A549 (cell line): ENCODE measurements at regions not wholly inside any gene's neighbourhood (a gene's known extent, or its start where the extent isn't known, plus 50 kb on each side); places are given as distances from the start of the nearest gene placed in this dataset.

Experiments used
- ATAC-seq, 2 experiments: fragments of 200-7000 bp in 1 of 2; fragments of >200 bp in 1 of 2; cut with Nextera tagmentation in 1 of 2; cut with Tn5 transposase in 1 of 2; 3 replicates each; pipeline versions ENCODE4 v1.8.0 to v1.9.1; 2018 to 2020; ENCODE audit warnings: mild to moderate bottlenecking in 1 of 2, moderate library complexity in 1 of 2
- CTCF ChIA-PET: fragments of 300-600 bp; sonication (Branson Sonifier 250); formaldehyde crosslinking; extraction: SDS; loops from one replicate; lab custom pipeline; 2021; ENCODE audit warnings: antibody characterized with exemption, inconsistent platforms; lab: Yijun Ruan, JAX
- POLR2A ChIA-PET: fragments of 350-600 bp; formaldehyde crosslinking; extraction: SDS; loops from one replicate; lab custom pipeline; 2021; ENCODE audit warnings: antibody characterized with exemption, inconsistent platforms; lab: Yijun Ruan, JAX
- DNase-seq, 2 experiments: peaks; one replicate each; pipeline versions ENCODE4 v3.0.0 to v3.0.0-alpha.2; 2011 to 2016; ENCODE audit warnings: low read depth in 1 of 2, low spot score in 1 of 2
- FAIRE-seq: peaks from 2 replicates; lab custom pipeline; 2011; peaks lifted over from hg19 to GRCh38; lab: Jason Lieb, UNC
- H3K27ac ChIP-seq, 2 experiments: fragments of >200 bp; sonication (Bioruptor Twin); formaldehyde crosslinking; 3 replicates each; pipeline ENCODE4 v1.5.1; 2016 to 2017
- H3K4me1 ChIP-seq: fragments of >200 bp; sonication (Bioruptor Twin); formaldehyde crosslinking; 3 replicates; pipeline ENCODE4 v1.6.1; 2016
- H3K4me2 ChIP-seq: fragments of >200 bp; sonication (Bioruptor Twin); formaldehyde crosslinking; 3 replicates; pipeline ENCODE4 v1.6.1; 2016
- H3K4me3 ChIP-seq: fragments of >200 bp; sonication (Bioruptor Twin); formaldehyde crosslinking; 3 replicates; pipeline ENCODE4 v1.5.1; 2016
- H3K9me3 ChIP-seq: fragments of >200 bp; sonication (Bioruptor Twin); formaldehyde crosslinking; 3 replicates; pipeline ENCODE4 v1.6.1; 2016
- CEBPB ChIP-seq, 2 experiments: fragments of >200 bp in 1 of 2; sonication (Bioruptor Twin) in 1 of 2; formaldehyde crosslinking in 1 of 2; IDR thresholded peaks; 2 replicates each; pipeline ENCODE4 v1.6.1; 2012 to 2016
- EHF ChIP-seq: fragments of 250-450 bp; sonication (Bioruptor Pico); IDR thresholded peaks from 2 replicates; pipeline ENCODE4 v1.5.0; 2020; ENCODE audit warnings: mild to moderate bottlenecking
- ESRRA ChIP-seq: fragments of 150-350 bp; IDR thresholded peaks from 2 replicates; pipeline ENCODE4 v1.6.1; 2014; ENCODE audit warnings: mild to moderate bottlenecking, low read length, borderline replicate concordance
- GATA3 ChIP-seq: IDR thresholded peaks from 2 replicates; pipeline ENCODE4 v1.6.1; 2012; ENCODE audit warnings: borderline replicate concordance
- HOXB13 ChIP-seq: fragments of 250-450 bp; sonication (Bioruptor Pico); IDR thresholded peaks from 2 replicates; pipeline ENCODE4 v1.5.0; 2020; ENCODE audit warnings: low read depth, mild to moderate bottlenecking, moderate library complexity
- HOXB5 ChIP-seq: fragments of 250-450 bp; sonication (Bioruptor Pico); IDR thresholded peaks from 2 replicates; pipeline ENCODE4 v1.5.0; 2020; ENCODE audit warnings: mild to moderate bottlenecking, moderate library complexity
- POLR2A ChIP-seq: IDR thresholded peaks from 2 replicates; pipeline ENCODE4 v1.6.1; 2012; ENCODE audit warnings: mild to moderate bottlenecking, low read length
- RAD21 ChIP-seq, 2 experiments: fragments of >200 bp in 1 of 2; sonication (Bioruptor Twin) in 1 of 2; formaldehyde crosslinking in 1 of 2; IDR thresholded peaks in 1 of 2; conservative IDR thresholded peaks in 1 of 2; 2 replicates in 1 of 2; 3 replicates in 1 of 2; pipeline ENCODE4 v1.6.1; 2012 to 2018; ENCODE audit warnings: inconsistent platforms in 1 of 2
- RARB ChIP-seq: fragments of 250-450 bp; sonication (Bioruptor Pico); IDR thresholded peaks from 2 replicates; pipeline ENCODE4 v1.8.0; 2021; ENCODE audit warnings: mild to moderate bottlenecking, moderate library complexity
- RFX5 ChIP-seq: fragments of 450-650 bp; IDR thresholded peaks from 2 replicates; pipeline ENCODE4 v1.7.1; 2014; ENCODE audit warnings: antibody characterized with exemption, mild to moderate bottlenecking, moderate library complexity
- RNF2 ChIP-seq: fragments of 200-600 bp; sonication (generic); IDR thresholded peaks from 2 replicates; pipeline ENCODE4 v1.6.1; 2016; ENCODE audit warnings: low read depth, mild to moderate bottlenecking, antibody characterized with exemption, moderate library complexity, borderline replicate concordance
- SMC3 ChIP-seq: fragments of >200 bp; sonication (Bioruptor Twin); formaldehyde crosslinking; IDR thresholded peaks from 3 replicates; pipeline ENCODE4 v1.6.1; 2018; ENCODE audit warnings: inconsistent platforms
- TFCP2L1 ChIP-seq: fragments of 250-450 bp; sonication (Bioruptor Pico); IDR thresholded peaks from 2 replicates; pipeline ENCODE4 v1.5.0; 2021; ENCODE audit warnings: mild to moderate bottlenecking
- TP53 ChIP-seq: fragments of 250-450 bp; sonication (Bioruptor Pico); IDR thresholded peaks from 2 replicates; pipeline ENCODE4 v1.5.0; 2021; ENCODE audit warnings: mild to moderate bottlenecking, moderate library complexity
- ZSCAN20 ChIP-seq: fragments of 250-450 bp; sonication (Bioruptor Pico); IDR thresholded peaks from 2 replicates; pipeline ENCODE4 v1.8.0; 2022; ENCODE audit warnings: mild to moderate bottlenecking, moderate library complexity
- WGBS: methylation state at CpG from one replicate; pipeline ENCODE4 v1.1.6; 2017; ENCODE audit errors: missing lambda C conversion rate; 5-methylcytosine and 5-hydroxymethylcytosine counted together
- TF ChIP-seq, protein P1 (sequence below): fragments of 450-650 bp; IDR thresholded peaks from 2 replicates; pipeline ENCODE4 v1.6.1; 2014; ENCODE audit warnings: antibody characterized with exemption
- TF ChIP-seq, protein P2 (sequence below): IDR thresholded peaks from 2 replicates; pipeline ENCODE4 v1.6.1; 2012
- TF ChIP-seq, protein P3 (sequence below): fragments of >200 bp; sonication (Bioruptor Twin); formaldehyde crosslinking; IDR thresholded peaks from 3 replicates; pipeline ENCODE4 v1.6.1; 2016
- TF ChIP-seq, protein P4 (sequence below): fragments of >200 bp; sonication (Bioruptor Twin); formaldehyde crosslinking; IDR thresholded peaks from 3 replicates; pipeline ENCODE4 v1.5.1; 2016

DNA sequence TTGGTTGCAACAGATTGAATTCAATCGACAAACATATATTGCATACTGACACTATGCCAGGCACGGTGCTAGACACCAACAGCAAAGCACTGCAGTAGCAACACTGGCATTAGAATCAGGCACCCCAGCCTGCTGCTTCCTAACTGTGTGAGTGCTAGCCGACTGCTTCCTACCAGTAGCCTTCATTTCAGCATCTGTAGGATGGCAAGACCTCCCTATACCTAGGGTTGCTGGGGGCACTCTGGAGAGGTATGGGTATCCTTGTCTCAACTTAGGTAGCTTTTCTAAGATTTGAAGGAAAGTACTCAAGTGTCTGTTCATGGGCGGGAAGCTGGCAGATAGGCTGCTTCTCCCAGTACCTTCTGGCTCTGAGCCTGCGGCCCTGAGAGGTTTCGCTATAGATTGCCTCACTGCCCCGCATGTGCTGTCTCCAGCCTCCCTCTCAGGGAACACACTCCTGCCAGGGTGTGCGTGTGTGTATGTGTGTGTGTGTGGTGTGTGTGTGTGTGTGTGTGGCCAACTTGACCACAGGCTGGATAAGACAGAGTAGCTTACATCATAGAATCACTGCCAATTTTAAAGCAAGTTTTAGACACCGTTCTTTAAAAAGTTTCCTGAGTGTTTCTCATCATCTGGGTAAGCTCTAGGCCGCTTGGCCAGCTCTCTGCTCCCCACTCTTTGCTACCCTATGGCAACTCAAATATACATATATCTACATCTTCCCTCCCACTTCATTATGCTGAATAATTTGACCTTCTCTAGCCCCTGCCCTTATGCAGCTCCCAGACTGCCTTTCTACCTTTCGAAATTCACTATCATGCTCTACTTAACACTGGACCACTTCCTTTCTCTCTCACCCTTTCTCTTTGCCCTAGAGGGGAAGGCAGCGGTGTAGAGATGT is 97.0 kb upstream of the PJA1 start:
- no peaks in the 10 kb centered on the region for H3K4me1 ChIP-seq
- ATAC-seq (no peak), FAIRE-seq (no peak), DNase-seq (no peak)
- 54% methylated on average over 11 of the region's 12 CpGs for WGBS
- H3K27ac ChIP-seq = no peak overlapping the region
- H3K4me3 ChIP-seq = no peak overlapping the region
- no peak overlapping the region for H3K4me2 ChIP-seq
- CTCF ChIA-PET = interaction anchor here (1.6 kb wide), 1 partner anchor 40 kb away, joined by 5 read pairs; no protein-coding TSS in a partner anchor
- TF ChIP-seq ZSCAN20 (no peak), HOXB13 (CRISPR knock-in tag) (no peak), CEBPB (IDR thresholded peaks at IDR 0.05) (no peak), TP53 (CRISPR knock-in tag) (no peak)
- TF ChIP-seq, protein P1, sequence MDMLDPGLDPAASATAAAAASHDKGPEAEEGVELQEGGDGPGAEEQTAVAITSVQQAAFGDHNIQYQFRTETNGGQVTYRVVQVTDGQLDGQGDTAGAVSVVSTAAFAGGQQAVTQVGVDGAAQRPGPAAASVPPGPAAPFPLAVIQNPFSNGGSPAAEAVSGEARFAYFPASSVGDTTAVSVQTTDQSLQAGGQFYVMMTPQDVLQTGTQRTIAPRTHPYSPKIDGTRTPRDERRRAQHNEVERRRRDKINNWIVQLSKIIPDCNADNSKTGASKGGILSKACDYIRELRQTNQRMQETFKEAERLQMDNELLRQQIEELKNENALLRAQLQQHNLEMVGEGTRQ = no peak
- TF ChIP-seq, protein P2, sequence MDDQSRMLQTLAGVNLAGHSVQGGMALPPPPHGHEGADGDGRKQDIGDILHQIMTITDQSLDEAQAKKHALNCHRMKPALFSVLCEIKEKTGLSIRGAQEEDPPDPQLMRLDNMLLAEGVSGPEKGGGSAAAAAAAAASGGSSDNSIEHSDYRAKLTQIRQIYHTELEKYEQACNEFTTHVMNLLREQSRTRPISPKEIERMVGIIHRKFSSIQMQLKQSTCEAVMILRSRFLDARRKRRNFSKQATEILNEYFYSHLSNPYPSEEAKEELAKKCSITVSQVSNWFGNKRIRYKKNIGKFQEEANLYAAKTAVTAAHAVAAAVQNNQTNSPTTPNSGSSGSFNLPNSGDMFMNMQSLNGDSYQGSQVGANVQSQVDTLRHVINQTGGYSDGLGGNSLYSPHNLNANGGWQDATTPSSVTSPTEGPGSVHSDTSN = no peak
- H3K9me3 ChIP-seq = no peaks in the 10 kb centered on the region
- POLR2A ChIA-PET = no interaction called here

DNA sequence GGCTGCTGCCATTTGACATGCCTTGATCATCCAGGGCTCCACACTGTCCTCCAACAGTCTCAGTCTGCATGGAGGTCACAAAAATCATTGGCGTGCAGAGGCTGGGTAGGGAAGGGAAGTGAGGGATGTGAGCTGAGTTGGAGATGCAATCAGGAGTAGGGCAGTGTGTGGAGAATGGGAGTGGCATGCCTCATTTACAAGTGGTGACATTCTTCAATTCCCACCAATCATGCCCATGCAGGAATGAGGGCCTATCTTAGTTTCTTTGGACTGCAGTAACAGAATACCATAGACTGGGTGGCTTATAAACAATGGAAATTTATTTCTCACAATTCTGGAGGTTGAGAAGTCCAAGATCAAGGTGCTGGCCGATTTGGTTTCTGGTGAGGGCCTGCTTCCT is 94.9 kb upstream of the PJA1 start:
- Histone ChIP-seq H3K9me3 (no peaks in the 10 kb centered on the region), H3K27ac (no peak overlapping the region)
- WGBS = 33% methylated on average over 2 of the region's 2 CpGs
- POLR2A ChIA-PET = no interaction called here
- no peak for TF ChIP-seq TFCP2L1 (CRISPR knock-in tag)
- TF ChIP-seq, all 56 proteins: peak for 0
- no peak for ATAC-seq
- Histone ChIP-seq H3K4me2 (no peak overlapping the region), H3K4me1 (no peaks in the 10 kb centered on the region), H3K4me3 (no peak overlapping the region)
- no peak for DNase-seq
- CTCF ChIA-PET = no interaction called here
- FAIRE-seq = no peak

DNA sequence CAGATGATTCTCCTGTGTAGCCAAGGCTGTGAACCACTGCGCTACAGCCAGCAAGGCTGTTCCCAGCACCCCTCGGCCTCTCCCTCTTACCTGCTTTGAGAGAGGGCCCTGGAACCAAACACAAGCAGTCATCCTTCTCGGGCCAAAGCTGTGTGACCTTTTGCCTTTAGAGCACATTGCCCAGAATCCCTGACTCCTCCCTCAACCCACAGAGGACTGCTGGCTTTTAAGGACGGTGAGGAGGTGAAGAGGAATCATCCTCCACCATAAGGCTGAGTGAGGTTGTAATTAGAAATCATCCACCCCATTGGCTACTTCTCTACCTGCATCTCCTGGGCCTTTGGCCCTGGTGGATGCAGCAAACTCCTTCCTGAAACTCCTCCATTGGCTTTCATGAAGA is 93.6 kb upstream of the PJA1 start:
- no peak for ATAC-seq
- POLR2A ChIA-PET = no interaction called here

More for the DNA sequence above, 93.6 kb upstream of the PJA1 start:
- no peaks in the 10 kb centered on the region for H3K9me3 ChIP-seq
- TF ChIP-seq CEBPB (IDR thresholded peaks at IDR 0.05) (no peak), GATA3 (no peak), TFCP2L1 (CRISPR knock-in tag) (no peak), ESRRA (no peak), RFX5 (no peak), EHF (CRISPR knock-in tag) (no peak), RAD21 (conservative IDR thresholded peaks at IDR 0.05 in 1 of 2, IDR thresholded peaks at IDR 0.05 in 1 of 2) (no peak), HOXB5 (CRISPR knock-in tag) (no peak), RNF2 (no peak), SMC3 (no peak), RARB (CRISPR knock-in tag) (no peak), POLR2A (no peak)
- TF ChIP-seq, protein P3, sequence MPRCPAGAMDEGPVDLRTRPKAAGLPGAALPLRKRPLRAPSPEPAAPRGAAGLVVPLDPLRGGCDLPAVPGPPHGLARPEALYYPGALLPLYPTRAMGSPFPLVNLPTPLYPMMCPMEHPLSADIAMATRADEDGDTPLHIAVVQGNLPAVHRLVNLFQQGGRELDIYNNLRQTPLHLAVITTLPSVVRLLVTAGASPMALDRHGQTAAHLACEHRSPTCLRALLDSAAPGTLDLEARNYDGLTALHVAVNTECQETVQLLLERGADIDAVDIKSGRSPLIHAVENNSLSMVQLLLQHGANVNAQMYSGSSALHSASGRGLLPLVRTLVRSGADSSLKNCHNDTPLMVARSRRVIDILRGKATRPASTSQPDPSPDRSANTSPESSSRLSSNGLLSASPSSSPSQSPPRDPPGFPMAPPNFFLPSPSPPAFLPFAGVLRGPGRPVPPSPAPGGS = no peak
- TF ChIP-seq, protein P1 = no peak
- TF ChIP-seq, protein P4, sequence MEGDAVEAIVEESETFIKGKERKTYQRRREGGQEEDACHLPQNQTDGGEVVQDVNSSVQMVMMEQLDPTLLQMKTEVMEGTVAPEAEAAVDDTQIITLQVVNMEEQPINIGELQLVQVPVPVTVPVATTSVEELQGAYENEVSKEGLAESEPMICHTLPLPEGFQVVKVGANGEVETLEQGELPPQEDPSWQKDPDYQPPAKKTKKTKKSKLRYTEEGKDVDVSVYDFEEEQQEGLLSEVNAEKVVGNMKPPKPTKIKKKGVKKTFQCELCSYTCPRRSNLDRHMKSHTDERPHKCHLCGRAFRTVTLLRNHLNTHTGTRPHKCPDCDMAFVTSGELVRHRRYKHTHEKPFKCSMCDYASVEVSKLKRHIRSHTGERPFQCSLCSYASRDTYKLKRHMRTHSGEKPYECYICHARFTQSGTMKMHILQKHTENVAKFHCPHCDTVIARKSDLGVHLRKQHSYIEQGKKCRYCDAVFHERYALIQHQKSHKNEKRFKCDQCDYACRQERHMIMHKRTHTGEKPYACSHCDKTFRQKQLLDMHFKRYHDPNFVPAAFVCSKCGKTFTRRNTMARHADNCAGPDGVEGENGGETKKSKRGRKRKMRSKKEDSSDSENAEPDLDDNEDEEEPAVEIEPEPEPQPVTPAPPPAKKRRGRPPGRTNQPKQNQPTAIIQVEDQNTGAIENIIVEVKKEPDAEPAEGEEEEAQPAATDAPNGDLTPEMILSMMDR = no peak
- FAIRE-seq = no peak
- DNase-seq = no peak
- WGBS = 57% methylated on average over 4 of the region's 4 CpGs
- no peak overlapping the region for H3K27ac ChIP-seq
- CTCF ChIA-PET = no interaction called here
- H3K4me1 ChIP-seq = no peaks in the 10 kb centered on the region
- no peak overlapping the region for H3K4me2 ChIP-seq
- no peak overlapping the region for H3K4me3 ChIP-seq
